SK-N-SH treated with all-trans-retinoic acid at 6 μM for 48 hours (cell line): ENCODE measurements at regions not wholly inside any gene's neighbourhood (a gene's known extent, or its start where the extent isn't known, plus 50 kb on each side); places are given as distances from the start of the nearest gene placed in this dataset.

Source experiments
- ARNTL ChIP-seq: fragments of 450-650 bp; formaldehyde crosslinking; IDR thresholded peaks from 2 replicates; pipeline ENCODE4 v1.5.0; 2020; ENCODE audit warnings: low read depth, mild to moderate bottlenecking, moderate library complexity, borderline replicate concordance
- CSDC2 ChIP-seq: fragments of 250-450 bp; sonication (Bioruptor Pico); IDR thresholded peaks from 2 replicates; pipeline ENCODE4 v1.5.0; 2020; ENCODE audit warnings: mild to moderate bottlenecking, moderate library complexity
- OSR1 ChIP-seq: fragments of 250-450 bp; sonication (Bioruptor Pico); IDR thresholded peaks from 2 replicates; pipeline ENCODE4 v1.8.0; 2022; ENCODE audit warnings: moderate library complexity, mild to moderate bottlenecking, inconsistent platforms
- PATZ1 ChIP-seq: fragments of 250-450 bp; sonication (Bioruptor Pico); IDR thresholded peaks from 2 replicates; pipeline ENCODE4 v1.8.0; 2020; ENCODE audit warnings: mild to moderate bottlenecking, moderate library complexity, borderline replicate concordance
- PPARA ChIP-seq: fragments of 250-450 bp; sonication (Bioruptor Pico); IDR thresholded peaks from 2 replicates; pipeline ENCODE4 v1.5.0; 2020; ENCODE audit warnings: mild to moderate bottlenecking, borderline replicate concordance
- TSHZ2 ChIP-seq: fragments of 250-450 bp; sonication (Bioruptor Pico); IDR thresholded peaks from 2 replicates; pipeline ENCODE4 v1.5.0; 2020; ENCODE audit warnings: mild to moderate bottlenecking, moderate library complexity
- ZFP30 ChIP-seq: fragments of 450-650 bp; formaldehyde crosslinking; IDR thresholded peaks from 2 replicates; pipeline ENCODE4 v1.5.0; 2022; ENCODE audit warnings: mild to moderate bottlenecking, moderate library complexity

- no peak for TF ChIP-seq PATZ1 (CRISPR knock-in tag)
- TF ChIP-seq ARNTL, result no peak
- no peak for TF ChIP-seq ZFP30 (CRISPR knock-in tag)
- TF ChIP-seq PPARA, result no peak
- TF ChIP-seq CSDC2 (CRISPR knock-in tag), result no peak
- TF ChIP-seq TSHZ2 (CRISPR knock-in tag), result no peak
- TF ChIP-seq OSR1 (CRISPR knock-in tag), result no peak
Observed at GRCh38 chr7:18109762-18110161, 82.1 kb upstream of the PRPS1L1 start.
